ENCODE measurements at regions not wholly inside any gene's neighbourhood (a gene's known extent, or its start where the extent isn't known, plus 50 kb on each side); places are given as distances from the start of the nearest gene placed in this dataset.
A peak's percentile ranks its signal among the peaks of the same experiment; 100 is the strongest.

DNA sequence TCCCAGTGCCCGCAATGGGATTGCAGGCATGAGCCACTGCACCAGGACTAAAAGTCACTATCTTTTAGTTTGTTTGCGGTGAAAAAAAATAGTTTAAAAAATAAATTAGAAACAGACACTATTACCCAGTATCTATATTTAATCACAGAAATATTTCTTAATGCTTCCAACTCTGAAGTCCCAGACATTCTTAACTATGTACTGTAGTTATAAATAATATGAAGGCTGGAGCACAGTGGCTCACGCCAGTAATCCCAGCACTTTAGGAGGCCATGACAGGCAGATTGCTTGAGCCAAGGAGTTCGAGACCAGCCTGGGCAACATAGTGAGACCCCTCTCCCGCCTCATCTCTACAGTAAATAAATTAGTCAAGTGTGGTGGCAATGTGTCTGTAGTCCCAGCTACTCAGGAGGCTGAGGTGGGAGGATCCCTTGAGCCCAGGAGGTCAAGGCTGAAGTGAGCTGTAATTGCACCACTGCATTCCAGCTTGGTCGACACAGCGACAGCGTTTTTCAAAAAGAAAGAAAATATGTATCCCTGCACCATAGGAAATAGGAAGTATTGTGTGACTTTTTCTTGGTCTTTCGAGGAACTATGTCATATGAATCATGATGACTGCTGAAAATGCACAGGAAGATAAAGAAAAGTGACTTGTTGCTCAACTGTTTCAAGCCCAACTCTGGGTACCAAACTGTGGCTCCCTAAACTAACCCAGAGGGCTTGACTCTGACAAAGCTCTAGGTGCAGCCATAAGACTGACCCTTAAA lies 74.9 kb upstream of the STEAP1B start:
- DNase-seq (ENCODE audit: missing footprints) (no peak), ATAC-seq (no peak)
- intact Hi-C loops (cut with DNase I) = loop anchor here (5.0 kb wide), 1 partner anchor 152 kb away; the partner anchor contains the start of gene IL6

DNA sequence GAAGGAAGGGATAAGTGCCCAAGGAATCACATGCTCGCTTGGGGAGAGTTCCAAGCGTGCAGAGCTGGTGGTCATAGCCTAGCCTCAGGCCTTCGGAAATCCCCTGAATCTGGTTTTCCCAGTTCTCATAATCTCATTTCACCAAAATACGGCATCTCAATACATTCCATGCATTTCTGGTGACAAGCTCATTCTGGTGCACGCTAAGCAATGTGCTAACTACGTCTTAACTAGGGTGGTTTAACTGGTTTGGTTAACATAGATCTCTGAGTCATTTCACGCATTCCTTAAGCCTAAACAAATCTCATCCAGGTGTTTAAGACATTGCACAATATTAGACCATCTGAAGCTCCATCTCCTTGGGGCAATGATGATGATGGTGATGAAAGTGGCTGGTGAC lies 72.9 kb upstream of the STEAP1B start:
- DNase-seq (ENCODE audit: missing footprints) (no peak), ATAC-seq (no peak)
- intact Hi-C loops (cut with DNase I) = no loop called here

DNA sequence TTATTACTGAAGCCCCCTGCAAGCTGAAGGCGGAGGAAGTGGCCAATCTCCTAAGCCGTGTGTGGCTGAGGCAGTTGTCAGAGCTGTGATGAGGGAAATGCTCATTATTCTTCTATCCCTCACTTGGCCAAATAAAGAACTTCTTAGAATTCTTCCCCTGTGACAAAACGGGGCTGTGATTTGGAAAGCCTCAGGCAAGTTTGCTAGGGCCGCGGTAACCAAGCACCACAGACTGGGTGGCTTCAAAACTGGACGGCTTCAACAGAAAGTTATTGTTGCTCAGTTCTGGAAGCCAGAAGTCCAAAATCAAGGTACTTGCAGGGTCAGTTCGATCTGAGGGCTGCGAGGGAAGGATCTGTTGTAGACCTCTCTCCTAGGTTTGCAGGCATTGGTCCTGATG lies 72.3 kb upstream of the STEAP1B start:
- intact Hi-C loops (cut with DNase I) = no loop called here
- DNase-seq (ENCODE audit: missing footprints) (no peak), ATAC-seq (no peak)

DNA sequence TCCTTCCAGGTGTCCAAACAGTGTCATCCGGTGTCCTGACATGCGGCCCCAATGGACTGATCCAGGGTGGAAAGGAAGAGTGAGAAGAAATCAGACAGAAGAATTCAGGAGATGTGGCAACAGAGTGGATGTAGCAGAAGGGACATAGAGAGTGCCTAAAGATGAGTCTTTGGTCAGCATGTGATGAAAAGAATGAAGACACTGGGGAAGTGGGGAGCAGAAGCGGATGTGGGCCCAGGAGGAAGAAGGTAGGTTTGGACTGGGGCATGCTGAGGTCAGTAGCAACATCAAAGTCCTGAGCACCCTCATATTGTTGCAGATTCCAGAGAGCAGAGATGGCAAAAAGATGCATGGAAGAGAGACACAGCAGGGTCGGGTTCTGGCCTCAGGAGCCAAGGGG lies 71.8 kb upstream of the STEAP1B start:
- intact Hi-C loops (cut with DNase I) = no loop called here
- DNase-seq (ENCODE audit: missing footprints) (no peak), ATAC-seq (no peak)

DNA sequence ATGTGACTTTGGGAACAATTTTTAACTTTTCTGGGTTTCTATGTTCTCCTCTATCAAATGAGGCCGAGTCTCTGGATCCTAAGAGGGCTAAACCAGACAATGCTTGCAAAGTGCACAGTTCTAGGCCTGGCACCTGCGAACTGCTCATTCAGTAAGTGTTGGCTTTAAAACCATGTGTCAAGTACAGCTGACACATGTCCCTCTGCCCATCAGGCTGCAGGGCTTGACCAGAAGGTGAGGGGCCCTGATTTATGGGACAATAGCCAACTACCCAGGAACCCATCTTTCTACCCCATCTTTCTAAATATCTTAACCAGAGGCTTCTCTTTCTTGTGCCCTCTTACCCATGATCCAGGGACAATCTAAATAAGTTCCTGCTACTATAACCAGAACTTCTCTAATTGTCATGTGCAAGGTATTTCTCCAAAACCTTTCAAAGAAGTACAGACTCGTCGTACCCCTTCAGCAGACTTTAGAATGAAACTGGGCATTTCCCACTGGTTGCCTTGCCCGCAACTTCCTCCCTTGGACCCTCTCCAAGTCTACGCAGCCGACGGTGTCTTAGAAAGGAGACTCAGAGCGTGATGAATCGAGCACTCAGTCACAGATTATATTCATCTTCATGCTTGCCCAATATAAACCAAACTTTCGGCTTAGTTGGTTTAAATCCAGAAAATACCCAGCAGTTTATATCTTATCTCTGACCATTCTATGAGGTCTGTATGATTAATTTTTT lies 69.8 kb upstream of the STEAP1B start:
- ATAC-seq (no peak), DNase-seq (ENCODE audit: missing footprints) (no peak)
- intact Hi-C loops (cut with DNase I) = no loop called here

DNA sequence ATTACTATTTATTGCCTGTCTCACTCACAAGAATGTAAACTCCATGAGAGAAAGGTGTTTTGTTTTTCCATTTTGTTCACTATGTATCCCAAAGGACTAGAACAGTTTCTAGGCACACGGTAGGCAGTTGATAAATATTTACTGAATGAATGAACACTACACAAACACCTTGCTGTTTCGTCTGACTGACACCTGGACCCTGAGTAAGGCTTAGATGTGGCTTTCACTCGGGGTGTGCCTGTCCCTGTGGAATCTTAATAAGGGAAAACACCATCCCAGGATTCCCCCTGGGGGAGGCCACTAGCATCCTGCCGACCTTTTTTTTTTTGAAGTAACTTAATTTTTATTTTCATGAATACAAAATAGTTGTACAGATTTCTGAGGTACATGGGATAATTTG lies 66.6 kb upstream of the STEAP1B start:
- intact Hi-C loops (cut with DNase I) = no loop called here
- ATAC-seq (no peak), DNase-seq (ENCODE audit: missing footprints) (no peak)

DNA sequence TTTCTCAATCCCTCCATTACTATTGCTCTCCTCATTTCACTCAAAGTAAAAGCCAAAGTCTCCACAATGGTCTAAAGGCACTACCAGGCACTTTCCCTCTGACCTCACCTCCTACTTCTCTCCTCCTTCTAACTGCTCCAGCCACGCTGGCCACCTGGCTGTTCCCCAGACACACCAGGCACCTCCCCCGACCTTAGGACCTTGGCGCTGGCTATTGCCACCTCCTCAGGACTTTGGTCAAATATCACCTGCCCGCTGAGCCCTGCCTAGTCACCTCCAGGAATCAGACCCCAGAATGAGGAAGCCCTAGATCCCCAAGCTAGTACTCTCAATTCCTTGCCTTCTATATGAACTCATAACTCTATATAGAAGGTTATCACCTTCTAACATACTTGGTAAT lies 66.2 kb upstream of the STEAP1B start:
- no peak for DNase-seq (ENCODE audit: missing footprints)
- intact Hi-C loops (cut with DNase I) = no loop called here
- no peak for ATAC-seq

DNA sequence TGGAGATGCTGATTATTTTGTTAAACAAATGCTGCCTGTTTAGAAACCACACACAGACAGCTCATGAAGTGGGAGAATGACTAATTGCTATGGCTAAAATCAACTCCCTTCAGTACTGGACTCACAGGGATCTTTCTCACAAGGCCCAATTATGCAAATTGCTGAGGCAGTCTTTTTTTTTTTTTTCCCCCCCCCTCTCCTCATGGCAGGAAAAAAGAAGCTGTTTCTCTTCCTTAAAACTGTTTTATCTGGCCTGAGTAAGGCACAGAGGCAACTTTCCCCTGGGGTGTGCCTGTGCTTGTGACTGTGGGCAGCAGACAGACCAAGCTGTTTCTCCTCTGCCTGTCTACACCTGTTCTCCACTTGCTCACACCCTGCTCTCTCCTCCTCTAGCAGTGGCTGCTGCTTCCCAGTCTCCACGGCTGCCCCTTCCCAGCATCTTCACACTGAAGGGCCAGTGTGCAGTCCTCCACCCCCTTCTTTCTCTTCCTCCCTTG lies 65.4 kb upstream of the STEAP1B start:
- ATAC-seq (peak; percentile 20), DNase-seq (ENCODE audit: missing footprints) (no peak)
- intact Hi-C loops (cut with DNase I) = no loop called here

DNA sequence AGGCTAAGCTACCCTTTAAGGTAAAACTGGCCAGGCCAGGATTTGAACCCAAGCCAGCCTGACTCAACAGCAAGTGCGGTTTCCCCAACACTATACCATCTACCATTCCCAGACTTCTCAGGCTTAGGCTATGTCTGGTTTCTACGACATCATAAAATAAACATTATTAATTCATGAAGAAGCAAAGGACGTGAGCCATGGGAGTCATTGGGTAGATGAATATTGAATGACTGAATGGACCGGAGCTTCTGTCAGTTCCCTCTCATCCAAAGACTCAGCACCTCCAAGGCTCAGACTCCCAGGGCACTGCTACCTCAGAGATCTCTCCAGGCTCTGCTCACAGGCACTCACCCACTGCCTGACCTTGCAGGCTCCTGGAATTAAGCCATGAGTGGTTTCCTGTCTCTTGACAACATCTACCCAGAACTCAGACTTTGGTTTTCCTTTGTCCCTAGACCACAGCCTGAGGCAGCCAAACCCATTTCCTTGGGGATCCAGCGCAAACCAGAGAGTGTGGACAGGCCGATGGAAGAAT lies 64.6 kb upstream of the STEAP1B start:
- ATAC-seq = peak; percentile 35
- intact Hi-C loops (cut with DNase I) = loop anchor here (5.0 kb wide), 1 partner anchor 288 kb away; no protein-coding TSS in a partner anchor
- DNase-seq (ENCODE audit: missing footprints) = no peak

DNA sequence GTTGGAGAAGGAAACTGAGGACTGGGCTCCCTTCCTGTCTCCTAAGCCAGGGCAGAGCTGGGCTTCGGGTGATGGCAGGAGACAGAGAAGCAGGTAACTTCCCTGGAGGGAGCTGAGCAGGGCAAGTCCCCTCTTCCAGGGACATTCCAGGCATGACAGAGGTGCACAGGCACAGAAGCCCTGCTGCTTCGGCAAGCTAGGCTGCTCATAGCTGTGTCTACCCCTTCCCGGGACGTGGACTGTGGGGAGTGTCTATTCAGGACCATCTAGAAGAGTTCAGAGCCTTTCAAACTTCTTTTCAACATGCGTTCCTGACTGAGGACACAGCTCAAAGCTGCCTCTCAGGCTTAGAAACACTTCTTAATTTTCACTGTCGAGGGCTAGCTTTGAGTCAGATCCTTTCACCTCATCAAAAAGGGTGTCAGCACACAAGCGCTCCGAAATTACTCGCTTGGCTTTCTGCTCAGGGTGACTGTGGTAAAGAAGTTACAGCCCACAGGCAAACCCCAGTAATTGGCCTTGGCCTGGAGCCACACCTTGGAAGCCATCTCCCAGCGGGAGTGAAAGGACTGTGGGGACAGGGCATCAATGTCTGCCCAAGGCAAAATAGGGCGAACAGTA lies 63.7 kb upstream of the STEAP1B start:
- DNase-seq (ENCODE audit: missing footprints) = no peak
- ATAC-seq = peak; percentile 22
- intact Hi-C loops (cut with DNase I) = loop anchor here (5.0 kb wide), 1 partner anchor 289 kb away; no protein-coding TSS in a partner anchor

DNA sequence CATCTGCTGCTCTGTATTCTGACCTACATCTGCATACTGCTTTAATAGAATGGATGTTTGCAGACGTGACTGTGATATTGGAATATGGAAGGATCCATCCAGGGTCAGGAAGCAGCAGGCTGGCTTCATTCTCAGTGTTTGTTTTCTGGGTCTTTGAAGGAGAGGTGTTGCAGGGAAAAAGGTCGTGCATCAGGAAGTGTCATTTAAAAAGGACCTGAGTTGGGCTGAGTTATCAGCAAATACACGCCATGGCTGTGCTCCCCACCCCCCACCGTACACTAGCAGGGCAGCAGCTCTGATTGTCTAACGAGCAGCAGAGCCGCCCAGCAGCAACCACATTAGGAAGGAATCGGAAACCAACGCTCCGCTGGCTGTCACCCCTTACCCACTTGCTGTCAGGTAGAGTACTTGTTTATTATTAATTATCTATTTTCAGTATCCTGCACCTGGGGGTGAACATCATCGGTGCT lies 63.1 kb upstream of the STEAP1B start:
- DNase-seq (ENCODE audit: missing footprints) (no peak), ATAC-seq (no peak)
- intact Hi-C loops (cut with DNase I) = loop anchor here (5.0 kb wide), 1 partner anchor 289 kb away; no protein-coding TSS in a partner anchor

DNA sequence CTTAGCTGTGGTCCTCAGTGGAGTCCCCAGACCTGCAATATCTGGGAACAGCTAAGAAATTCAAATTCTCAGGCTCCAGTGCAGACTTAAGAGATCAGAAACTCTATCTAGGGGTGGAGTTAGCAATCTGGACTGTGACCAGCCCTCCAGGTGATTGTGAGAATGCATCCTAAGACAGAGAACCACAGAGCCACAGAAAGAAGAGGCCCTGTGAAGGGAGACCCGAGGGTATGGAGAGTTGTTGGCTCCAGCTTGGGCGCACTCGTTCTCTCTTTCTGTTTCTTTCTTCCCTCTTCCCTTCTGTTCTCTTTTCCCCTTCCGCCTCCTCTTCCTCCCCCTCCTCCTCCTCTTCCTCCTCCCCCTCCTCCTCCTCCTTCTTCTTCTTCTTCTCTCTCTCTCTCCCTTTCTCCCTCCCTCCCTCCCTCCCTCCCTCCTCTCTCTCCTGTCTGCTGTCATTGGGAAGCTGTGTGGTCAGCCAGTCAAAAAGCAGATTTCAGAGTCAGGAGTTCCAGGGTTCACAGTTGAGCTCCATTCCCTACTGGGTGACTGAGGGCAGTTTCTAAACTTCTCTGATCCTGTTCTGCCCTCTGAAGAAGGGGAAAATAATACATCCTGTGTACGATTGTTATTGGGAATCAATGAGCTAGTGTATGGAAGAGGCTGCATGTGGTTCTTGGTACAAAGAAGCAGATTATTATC lies 62.1 kb upstream of the STEAP1B start:
- intact Hi-C loops (cut with DNase I) = loop anchor here (1.0 to 5.0 kb wide), 3 partner anchors 23 to 290 kb away; partner anchors contain the start of gene IL6
- ATAC-seq = no peak
- DNase-seq (ENCODE audit: missing footprints) = no peak

DNA sequence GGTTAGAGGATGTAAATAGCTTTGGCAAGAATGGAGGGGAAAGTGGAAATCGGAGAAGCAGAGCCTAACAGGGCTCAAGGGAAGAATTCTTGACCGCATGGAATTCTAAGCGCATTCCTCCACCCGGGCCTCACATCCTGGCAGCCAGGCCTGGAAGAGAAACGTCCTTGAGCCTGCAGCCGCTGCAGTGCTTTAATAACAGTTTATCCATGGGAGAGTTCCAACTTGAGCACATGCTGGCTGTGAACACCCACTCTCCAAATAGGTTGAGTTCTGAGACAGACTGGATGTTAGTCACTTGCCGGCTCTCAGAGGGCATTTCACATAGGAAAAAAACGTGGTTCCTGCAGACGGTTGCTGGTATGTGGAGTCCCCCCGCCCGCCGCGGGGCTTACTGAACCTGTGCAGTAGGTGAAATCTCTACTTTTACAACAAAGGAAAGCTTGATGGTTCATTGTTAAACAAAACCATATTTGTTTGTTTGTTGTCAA lies 61.4 kb upstream of the STEAP1B start:
- ATAC-seq = peak; percentile 91
- DNase-seq (ENCODE audit: missing footprints) = peak; percentile 82
- intact Hi-C loops (cut with DNase I) = loop anchor here (1.0 to 5.0 kb wide), 3 partner anchors 23 to 291 kb away; partner anchors contain the start of gene IL6

DNA sequence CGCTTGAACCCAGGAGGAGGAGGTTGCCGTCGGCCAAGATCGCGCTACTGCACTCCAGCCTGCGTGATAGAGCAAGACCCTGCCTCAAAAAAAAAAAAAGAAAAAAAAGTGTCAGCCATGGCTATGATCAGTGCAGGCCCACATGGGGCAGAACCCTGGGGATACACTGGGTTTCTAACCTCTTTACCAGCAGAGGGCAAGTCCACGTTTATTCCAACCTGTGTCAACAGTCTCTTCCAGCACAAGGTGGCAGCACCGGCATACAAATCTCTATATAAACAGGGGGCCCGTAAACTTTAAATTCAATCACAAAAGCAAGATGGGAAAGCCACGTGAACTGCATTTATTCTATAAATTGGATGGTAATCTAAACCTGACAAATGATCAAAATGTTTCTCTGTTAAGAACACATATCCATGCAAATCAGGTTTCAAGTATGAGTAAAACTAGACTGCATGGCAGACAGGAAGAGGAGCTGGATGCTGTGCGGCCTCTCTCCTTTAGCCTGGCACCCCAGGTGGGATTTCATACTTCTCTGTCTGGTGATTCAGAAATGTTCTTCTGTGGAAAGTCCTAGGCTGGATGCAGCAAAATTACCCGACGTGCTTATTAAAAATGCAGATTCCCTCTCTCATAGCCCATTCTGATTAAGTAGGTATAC lies 60.0 kb upstream of the STEAP1B start:
- intact Hi-C loops (cut with DNase I) = loop anchor here (1.0 to 5.0 kb wide), 4 partner anchors 25 to 495 kb away; no protein-coding TSS in a partner anchor
- ATAC-seq = peak; percentile 73

DNA sequence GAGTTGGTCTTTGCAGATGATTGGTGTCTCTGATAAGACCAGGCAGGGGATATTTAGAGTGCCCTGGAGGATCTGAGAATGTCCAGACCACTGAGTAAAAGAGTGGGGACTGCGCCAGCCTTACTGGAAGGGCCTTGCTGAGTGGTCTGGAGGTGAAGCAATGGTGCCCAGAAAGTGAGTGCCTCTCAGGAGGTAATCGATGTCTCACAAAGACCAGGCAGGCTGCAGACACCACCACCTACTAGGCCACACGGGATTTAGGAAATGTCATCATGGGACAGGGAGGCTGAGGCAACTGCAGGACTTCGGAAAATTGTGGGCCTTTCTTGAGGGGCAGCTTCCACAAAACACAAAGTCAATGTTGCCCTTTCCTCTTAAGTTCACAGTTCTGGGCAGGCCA lies 57.2 kb upstream of the STEAP1B start:
- intact Hi-C loops (cut with DNase I) = no loop called here
- DNase-seq (ENCODE audit: missing footprints) (no peak), ATAC-seq (no peak)

More for the DNA sequence above, 60.0 kb upstream of the STEAP1B start:
- peak; percentile 79 for DNase-seq (ENCODE audit: missing footprints)

DNA sequence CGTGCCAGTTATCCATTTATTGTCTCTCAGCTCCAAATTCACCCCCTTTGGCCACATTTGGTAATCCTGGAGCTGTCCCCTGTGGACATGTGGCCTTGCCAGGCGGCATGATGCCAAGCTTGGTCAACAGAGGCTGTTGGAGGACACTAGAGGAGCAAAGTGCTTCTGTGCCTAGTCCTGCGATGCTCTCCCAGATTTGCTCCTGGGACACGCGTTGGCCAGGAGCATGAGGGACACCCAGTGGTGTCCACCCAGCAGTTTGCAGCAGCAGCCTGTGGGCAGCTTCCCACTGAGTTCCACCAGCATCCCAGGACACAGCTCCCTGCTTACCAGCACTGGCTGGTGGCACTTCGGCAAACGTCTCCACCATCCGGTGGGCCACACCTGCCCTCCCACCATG lies 55.5 kb upstream of the STEAP1B start:
- intact Hi-C loops (cut with DNase I) = no loop called here
- ATAC-seq = no peak
- no peak for DNase-seq (ENCODE audit: missing footprints)

DNA sequence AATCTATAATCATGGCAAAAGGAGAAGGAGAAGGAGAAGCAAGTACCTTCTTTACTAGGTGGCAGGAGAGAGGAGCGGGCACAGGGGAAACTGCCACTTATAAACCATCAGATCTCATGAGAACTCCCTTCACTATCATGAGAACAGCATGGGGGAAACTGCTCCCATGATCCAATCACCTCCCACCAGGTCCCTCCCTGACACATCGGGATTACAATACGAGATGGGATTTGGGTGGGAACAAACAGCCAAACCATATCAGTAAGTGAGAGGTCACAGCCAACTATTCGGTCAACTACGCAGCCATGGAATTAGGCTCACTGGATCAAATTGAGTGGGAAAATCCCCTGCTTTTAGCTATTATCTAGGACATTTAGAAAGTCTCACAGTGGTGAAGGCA lies 54.2 kb upstream of the STEAP1B start:
- intact Hi-C loops (cut with DNase I) = no loop called here
- DNase-seq (ENCODE audit: missing footprints) (no peak), ATAC-seq (no peak)
